K562 (cell line): ENCODE measurements at regions not wholly inside any gene's neighbourhood (a gene's known extent, or its start where the extent isn't known, plus 50 kb on each side); places are given as distances from the start of the nearest gene placed in this dataset.

Source experiments
- ATAC-seq: fragments of 200-7000 bp; cut with Tn5 transposase; 3 replicates; pipeline ENCODE4 v1.9.1; 2020; ENCODE audit warnings: moderate library complexity
- BruUV-seq: library from RNA; stranded (reverse); fragments of 400-500 nt; replicated peaks from 2 replicates; lab custom pipeline; 2021; lab: Mats Ljungman, UMichigan
- CTCF ChIA-PET: fragments of 300-600 bp; formaldehyde crosslinking; extraction: SDS; loops from one replicate; lab custom pipeline; 2021; ENCODE audit warnings: low intra/inter-chr PET ratio; lab: Yijun Ruan, JAX
- POLR2A ChIA-PET: fragments of 300-600, 350-650 bp; sonication (Branson Sonifier 250); formaldehyde crosslinking; extraction: SDS; loops from one replicate; lab custom pipeline; 2021; ENCODE audit warnings: antibody characterized with exemption, inconsistent platforms; lab: Yijun Ruan, JAX
- DNase-seq, 4 experiments: peaks; one replicate each; pipeline versions ENCODE4 v3.0.0 to v3.0.0-alpha.2; 2011 to 2018; ENCODE audit warnings: low spot score in 3 of 4, mixed read lengths in 3 of 4; ENCODE audit errors: extremely low read depth in 1 of 4
- FAIRE-seq: peaks from 2 replicates; lab custom pipeline; 2011; peaks lifted over from hg19 to GRCh38; lab: Jason Lieb, UNC
- H2AFZ ChIP-seq: 2 replicates; pipeline ENCODE4 v1.6.0; 2011; ENCODE audit warnings: low read depth, low read length, control low read depth, inconsistent platforms
- H3K27ac ChIP-seq: fragments of 200-600 bp; 3 replicates; pipeline ENCODE4 v1.8.0; 2011; ENCODE audit warnings: low read depth, mild to moderate bottlenecking, control low read depth, inconsistent platforms, low read length, moderate library complexity, mixed read lengths; ENCODE audit errors: extremely low read depth
- H3K27me3 ChIP-seq, 2 experiments: fragments of 300-600 bp in 1 of 2; 2 replicates in 1 of 2; 3 replicates in 1 of 2; pipeline versions ENCODE4 v1.6.0 to v1.8.0; 2011; ENCODE audit warnings: inconsistent platforms in 2 of 2, low read length in 2 of 2, mild to moderate bottlenecking in 1 of 2, mixed read lengths in 1 of 2, moderate library complexity in 1 of 2; ENCODE audit not compliant: control insufficient read depth in 2 of 2, insufficient read depth in 2 of 2
- H3K36me3 ChIP-seq: fragments of 300-600 bp; 3 replicates; pipeline ENCODE4 v1.8.0; 2011; ENCODE audit warnings: mild to moderate bottlenecking, low read length, inconsistent platforms; ENCODE audit not compliant: control insufficient read depth, insufficient read depth
- H3K4me1 ChIP-seq, 2 experiments: fragments of 200-600 bp in 1 of 2; replicated peaks in 1 of 2; 2 replicates in 1 of 2; 3 replicates in 1 of 2; pipeline versions ENCODE4 v1.5.1 to v1.8.0; 2011; ENCODE audit warnings: inconsistent platforms in 2 of 2, low read length in 2 of 2, mild to moderate bottlenecking in 1 of 2, mixed read lengths in 1 of 2, moderate library complexity in 1 of 2; ENCODE audit not compliant: control insufficient read depth in 2 of 2, insufficient read depth in 2 of 2
- H3K4me2 ChIP-seq: 2 replicates; pipeline ENCODE4 v1.6.1; 2011; ENCODE audit warnings: low read length, control low read depth, inconsistent platforms, mixed read lengths; ENCODE audit not compliant: insufficient read depth
- H3K4me3 ChIP-seq: fragments of 200-600 bp; sonication (generic), shearing (Covaris generic); 2 replicates; pipeline ENCODE4 v1.5.1; 2016; ENCODE audit warnings: control low read depth, inconsistent platforms
- H3K79me2 ChIP-seq: fragments of 200-600 bp; 3 replicates; pipeline ENCODE4 v1.8.0; 2011; ENCODE audit warnings: low read length, inconsistent platforms; ENCODE audit not compliant: control insufficient read depth, insufficient read depth
- H3K9ac ChIP-seq, 2 experiments: 2 replicates each; pipeline versions ENCODE4 v1.6.0 to v1.6.1; 2011; ENCODE audit warnings: low read depth in 2 of 2, low read length in 2 of 2, control low read depth in 1 of 2, inconsistent platforms in 1 of 2, mild to moderate bottlenecking in 1 of 2, mixed read lengths in 1 of 2; ENCODE audit not compliant: insufficient read depth in 1 of 2
- H3K9me1 ChIP-seq: one replicate; pipeline ENCODE4 v1.6.0; 2011; ENCODE audit warnings: inconsistent platforms, mild to moderate bottlenecking, low read length, moderate library complexity; ENCODE audit not compliant: control insufficient read depth, insufficient read depth
- H3K9me3 ChIP-seq: replicated peaks from 2 replicates; pipeline ENCODE4 v1.5.1; 2011; ENCODE audit warnings: low read depth, low read length, inconsistent platforms; ENCODE audit not compliant: control insufficient read depth, insufficient read depth
- H4K20me1 ChIP-seq: replicated peaks from 2 replicates; pipeline ENCODE4 v1.6.1; 2011; ENCODE audit warnings: low read length, inconsistent platforms, mixed read lengths; ENCODE audit not compliant: control insufficient read depth, insufficient read depth
- ATF1 ChIP-seq, 2 experiments: fragments of 450-650 bp in 1 of 2; IDR thresholded peaks; 2 replicates each; pipeline ENCODE4 v1.6.1; 2016; ENCODE audit warnings: missing compliant biosample characterization in 1 of 2, missing genetic modification characterization in 1 of 2
- CBX3 ChIP-seq, 2 experiments: IDR thresholded peaks; 1 replicate in 1 of 2; 2 replicates in 1 of 2; pipeline ENCODE4 v1.6.1; 2012; ENCODE audit warnings: inconsistent platforms in 2 of 2, low read length in 2 of 2, borderline replicate concordance in 1 of 2, control low read depth in 1 of 2
- CHD1 ChIP-seq: fragments of 200-600 bp; sonication (generic); IDR thresholded peaks from one replicate; pipeline ENCODE4 v1.6.1; 2012; ENCODE audit warnings: mild to moderate bottlenecking, moderate library complexity, low read length, inconsistent platforms
- E2F6 ChIP-seq, 2 experiments: IDR thresholded peaks; 2 replicates each; pipeline ENCODE4 v1.6.1; 2011; ENCODE audit warnings: borderline replicate concordance in 1 of 2, control low read depth in 1 of 2, low read depth in 1 of 2, low read length in 1 of 2, mild to moderate bottlenecking in 1 of 2, mixed read lengths in 1 of 2, moderate library complexity in 1 of 2; ENCODE audit not compliant: insufficient read depth in 1 of 2, insufficient read length in 1 of 2, poor library complexity in 1 of 2, severe bottlenecking in 1 of 2; ENCODE audit errors: extremely low read depth in 1 of 2
- FOXA3 ChIP-seq, 2 experiments: fragments of 450-650 bp in 1 of 2; sonication (generic) in 1 of 2; formaldehyde crosslinking; IDR thresholded peaks in 1 of 2; conservative IDR thresholded peaks in 1 of 2; 2 replicates each; pipeline versions ENCODE4 v1.4.0 to v1.8.0; 2020 to 2022; ENCODE audit warnings: mild to moderate bottlenecking in 2 of 2, missing genetic modification reagents in 1 of 2
- IRF2 ChIP-seq: sonication (generic); formaldehyde crosslinking; IDR thresholded peaks from 2 replicates; pipeline ENCODE4 v1.8.1; 2022; ENCODE audit warnings: mild to moderate bottlenecking, missing genetic modification reagents
- KDM4B ChIP-seq, 2 experiments: fragments of 450-650 bp in 1 of 2; sonication (generic) in 1 of 2; IDR thresholded peaks; 2 replicates each; pipeline ENCODE4 v1.6.1; 2016 to 2017; ENCODE audit warnings: borderline replicate concordance in 2 of 2, antibody characterized with exemption in 1 of 2, low read depth in 1 of 2, mild to moderate bottlenecking in 1 of 2
- MTA1 ChIP-seq: fragments of 450-650 bp; IDR thresholded peaks from 2 replicates; pipeline ENCODE4 v1.6.1; 2017; ENCODE audit warnings: borderline replicate concordance
- PHB2 ChIP-seq: fragments of 450-650 bp; IDR thresholded peaks from 2 replicates; pipeline ENCODE4 v1.6.1; 2017; ENCODE audit warnings: low read depth
- POLR3A ChIP-seq: IDR thresholded peaks from 2 replicates; pipeline ENCODE4 v1.6.1; 2011; ENCODE audit warnings: borderline replicate concordance, mild to moderate bottlenecking, moderate library complexity; ENCODE audit not compliant: insufficient read length, insufficient read depth; ENCODE audit errors: extremely low read depth
- SUPT5H ChIP-seq: fragments of 450-650 bp; IDR thresholded peaks from 2 replicates; pipeline ENCODE4 v1.6.1; 2016
- ZFP91 ChIP-seq: sonication (generic); formaldehyde crosslinking; IDR thresholded peaks from 2 replicates; pipeline ENCODE4 v1.8.0; 2022; ENCODE audit warnings: mild to moderate bottlenecking, missing genetic modification reagents
- whole genome bisulfite sequencing: fragments of 100-300 bp; shearing (Covaris generic); methylation state at CpG from one replicate; pipeline ENCODE4 v1.1.6; 2016; ENCODE audit warnings: low coverage, mixed read lengths; ENCODE audit not compliant: insufficient coverage; ENCODE audit errors: missing lambda C conversion rate; 5-methylcytosine and 5-hydroxymethylcytosine counted together
- in situ Hi-C: fragments of 300-500 bp; cut with MboI; formaldehyde crosslinking; loops from 4 replicates; pipeline ENCODE4 v1.15.0; 2018; ENCODE audit warnings: inconsistent platforms, mixed read lengths
- intact Hi-C: fragments of 100-400 bp; cut with micrococcal nuclease; formaldehyde crosslinking; loops from 2 replicates; pipeline ENCODE4 v1.14.2; 2022
- TF ChIP-seq, protein P1 (sequence below): fragments of 150-350 bp; conservative IDR thresholded peaks from 2 replicates; pipeline ENCODE4 v1.6.1; 2014; ENCODE audit warnings: low read length
- TF ChIP-seq, protein P2 (sequence below): sonication (generic); formaldehyde crosslinking; IDR thresholded peaks from 2 replicates; pipeline ENCODE4 v1.8.0; 2022; ENCODE audit warnings: mild to moderate bottlenecking, missing genetic modification reagents
- TF ChIP-seq, protein P3 (sequence below): IDR thresholded peaks from 2 replicates; pipeline ENCODE4 v1.6.1; 2011; ENCODE audit not compliant: insufficient read length; ENCODE audit errors: extremely low read depth

DNA sequence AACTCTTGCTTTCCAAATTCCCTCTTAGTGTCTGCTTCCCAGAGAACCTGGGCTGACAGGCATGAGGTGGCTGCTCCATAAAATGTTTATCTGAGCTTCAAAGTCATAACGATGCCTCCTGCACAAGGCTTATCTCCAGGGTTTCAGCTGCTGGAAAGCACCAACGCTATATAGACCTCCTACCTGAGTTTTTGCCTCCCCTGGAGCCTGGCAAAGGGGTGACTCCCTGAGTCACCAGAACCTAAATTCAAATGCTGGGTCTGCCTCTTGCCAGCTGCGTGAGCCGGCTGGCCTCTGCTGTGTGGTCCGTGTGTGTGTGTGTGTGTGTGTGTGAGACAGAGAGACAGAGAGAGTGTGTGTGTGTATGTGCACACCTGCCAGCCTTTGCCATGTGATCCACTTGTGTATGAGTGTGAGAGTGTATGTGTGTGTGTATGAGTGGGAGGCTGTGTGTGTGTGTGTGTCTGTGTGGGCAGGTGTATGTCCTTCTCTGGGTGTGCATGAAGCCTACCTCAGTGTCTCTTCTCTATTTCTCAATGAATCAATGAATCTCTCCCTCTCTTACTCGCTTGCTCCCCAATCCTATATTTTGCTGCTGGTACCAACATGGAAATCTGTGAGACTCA is 714.9 kb downstream of the MATN1 start:
- Histone ChIP-seq H3K4me3 (no peak overlapping the region), H4K20me1 (no peaks in the 10 kb centered on the region), H3K36me3 (no peaks in the 10 kb centered on the region), H3K27ac (no peak overlapping the region), H2AFZ (no peak overlapping the region), H3K9me1 (no peaks in the 10 kb centered on the region), H3K9me3 (no peaks in the 10 kb centered on the region), H3K4me2 (no peak overlapping the region), H3K27me3 (no peaks in the 10 kb centered on the region; a peak in 1 of 5 replicates), H3K9ac (no peak overlapping the region), H3K4me1 (no peaks in the 10 kb centered on the region; a peak in 1 of 5 replicates), H3K79me2 (no peaks in the 10 kb centered on the region)
- FAIRE-seq (no peak), DNase-seq (no peak), ATAC-seq (no peak)
- 0% methylated on average over 6 of the region's 6 CpGs for WGBS
- ChIA-PET POLR2A (no interaction called here), CTCF (no interaction called here)
- in situ Hi-C loops: no loop called here
- no TSS peak for BruUV-seq
- no peak for TF ChIP-seq E2F6 (IDR thresholded peaks at IDR 0.05; ENCODE audit: borderline replicate concordance in 1 of 2, extremely low read depth in 1 of 2, insufficient read depth in 1 of 2, insufficient read length in 1 of 2, low read depth in 1 of 2, low read length in 1 of 2, poor library complexity in 1 of 2, severe bottlenecking in 1 of 2)
- TF ChIP-seq, protein P1, sequence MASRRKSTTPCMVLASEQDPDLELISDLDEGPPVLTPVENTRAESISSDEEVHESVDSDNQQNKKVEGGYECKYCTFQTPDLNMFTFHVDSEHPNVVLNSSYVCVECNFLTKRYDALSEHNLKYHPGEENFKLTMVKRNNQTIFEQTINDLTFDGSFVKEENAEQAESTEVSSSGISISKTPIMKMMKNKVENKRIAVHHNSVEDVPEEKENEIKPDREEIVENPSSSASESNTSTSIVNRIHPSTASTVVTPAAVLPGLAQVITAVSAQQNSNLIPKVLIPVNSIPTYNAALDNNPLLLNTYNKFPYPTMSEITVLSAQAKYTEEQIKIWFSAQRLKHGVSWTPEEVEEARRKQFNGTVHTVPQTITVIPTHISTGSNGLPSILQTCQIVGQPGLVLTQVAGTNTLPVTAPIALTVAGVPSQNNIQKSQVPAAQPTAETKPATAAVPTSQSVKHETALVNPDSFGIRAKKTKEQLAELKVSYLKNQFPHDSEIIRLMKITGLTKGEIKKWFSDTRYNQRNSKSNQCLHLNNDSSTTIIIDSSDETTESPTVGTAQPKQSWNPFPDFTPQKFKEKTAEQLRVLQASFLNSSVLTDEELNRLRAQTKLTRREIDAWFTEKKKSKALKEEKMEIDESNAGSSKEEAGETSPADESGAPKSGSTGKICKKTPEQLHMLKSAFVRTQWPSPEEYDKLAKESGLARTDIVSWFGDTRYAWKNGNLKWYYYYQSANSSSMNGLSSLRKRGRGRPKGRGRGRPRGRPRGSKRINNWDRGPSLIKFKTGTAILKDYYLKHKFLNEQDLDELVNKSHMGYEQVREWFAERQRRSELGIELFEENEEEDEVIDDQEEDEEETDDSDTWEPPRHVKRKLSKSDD: no peak
- TF ChIP-seq, protein P2, sequence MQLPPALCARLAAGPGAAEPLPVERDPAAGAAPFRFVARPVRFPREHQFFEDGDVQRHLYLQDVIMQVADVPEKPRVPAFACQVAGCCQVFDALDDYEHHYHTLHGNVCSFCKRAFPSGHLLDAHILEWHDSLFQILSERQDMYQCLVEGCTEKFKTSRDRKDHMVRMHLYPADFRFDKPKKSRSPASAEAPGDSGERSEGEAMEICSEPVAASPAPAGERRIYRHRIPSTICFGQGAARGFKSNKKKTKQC: no peak
- TF ChIP-seq IRF2 (CRISPR knock-in tag): no peak
- no peak for TF ChIP-seq MTA1
- TF ChIP-seq, protein P3, sequence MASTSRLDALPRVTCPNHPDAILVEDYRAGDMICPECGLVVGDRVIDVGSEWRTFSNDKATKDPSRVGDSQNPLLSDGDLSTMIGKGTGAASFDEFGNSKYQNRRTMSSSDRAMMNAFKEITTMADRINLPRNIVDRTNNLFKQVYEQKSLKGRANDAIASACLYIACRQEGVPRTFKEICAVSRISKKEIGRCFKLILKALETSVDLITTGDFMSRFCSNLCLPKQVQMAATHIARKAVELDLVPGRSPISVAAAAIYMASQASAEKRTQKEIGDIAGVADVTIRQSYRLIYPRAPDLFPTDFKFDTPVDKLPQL: no peak
- TF ChIP-seq SUPT5H: no peak
- TF ChIP-seq CBX3 (IDR thresholded peaks at IDR 0.05; ENCODE audit: borderline replicate concordance in 1 of 2, low read length in 2 of 2): no peak
- no peak for TF ChIP-seq POLR3A
- TF ChIP-seq FOXA3 (CRISPR knock-in tag; conservative IDR thresholded peaks at IDR 0.05 in 1 of 2, IDR thresholded peaks at IDR 0.05 in 1 of 2): no peak
- TF ChIP-seq KDM4B (IDR thresholded peaks at IDR 0.05; ENCODE audit: borderline replicate concordance in 2 of 2, low read depth in 1 of 2): no peak
- no peak for TF ChIP-seq PHB2
- TF ChIP-seq CHD1: no peak
- TF ChIP-seq ATF1 (CRISPR knock-in tag; IDR thresholded peaks at IDR 0.05): no peak
- no peak for TF ChIP-seq ATF1 (tag; IDR thresholded peaks at IDR 0.05)
- TF ChIP-seq ZFP91 (CRISPR knock-in tag): no peak
- intact Hi-C loops: no loop called here
